Stimulated activated CD4-positive, alpha-beta T cell treated with anti-CD3 and anti-CD28 coated beads, Interleukin-2, amount 100 ng/mL, for 24 hours (primary cell): ENCODE measurements at regions not wholly inside any gene's neighbourhood (a gene's known extent, or its start where the extent isn't known, plus 50 kb on each side); places are given as distances from the start of the nearest gene placed in this dataset.

Experiments
- DNase-seq, 2 donors: peaks; one replicate each; pipeline ENCODE4 v3.0.0-alpha.2; 2020

DNA sequence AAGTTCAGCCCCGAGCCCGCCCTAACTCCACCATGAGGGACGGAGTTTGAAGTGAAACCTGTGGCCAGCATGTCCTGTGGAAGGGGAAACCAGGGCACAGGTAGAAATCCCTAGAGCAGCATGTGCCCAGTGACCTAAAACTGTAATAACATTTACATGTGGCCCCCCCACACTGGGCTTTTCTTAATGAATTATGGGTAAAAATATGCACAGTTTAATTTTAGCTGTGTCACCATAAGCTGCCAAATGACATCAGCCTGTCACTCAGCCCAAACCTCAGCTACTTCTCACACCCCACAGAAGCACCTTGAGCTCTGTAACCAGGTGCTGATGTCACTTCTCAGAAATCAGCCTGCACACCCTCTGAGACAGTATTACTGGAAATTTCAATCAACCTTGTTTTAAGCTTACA is 50.0 kb upstream of the SLC19A1 start:
- peak; percentile 68 to 76 for DNase-seq

DNA sequence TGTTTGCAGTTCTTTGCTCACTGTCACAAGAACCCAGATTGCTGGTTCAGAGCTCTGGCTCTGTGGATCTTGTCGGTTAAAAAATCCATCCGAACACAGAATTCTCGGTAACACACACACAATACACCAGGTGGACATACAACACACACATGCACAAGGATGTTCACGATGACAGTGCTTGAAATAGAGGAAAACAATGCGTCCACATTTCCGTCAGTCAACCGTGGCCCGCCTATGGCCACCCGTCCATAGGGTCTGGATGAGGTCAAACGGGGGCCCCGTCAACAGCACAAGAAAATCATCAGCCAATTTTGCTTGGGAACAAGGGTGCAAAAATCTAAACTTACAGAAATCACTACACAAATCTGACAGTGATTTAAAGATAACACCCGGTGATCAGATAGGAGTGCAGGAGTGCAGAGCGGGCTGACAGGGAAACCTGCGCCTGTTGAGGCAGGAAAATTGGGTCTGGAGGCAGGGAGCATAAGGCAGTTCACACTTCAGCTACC is 50.4 kb upstream of the SLC19A1 start:
- no peak for DNase-seq

DNA sequence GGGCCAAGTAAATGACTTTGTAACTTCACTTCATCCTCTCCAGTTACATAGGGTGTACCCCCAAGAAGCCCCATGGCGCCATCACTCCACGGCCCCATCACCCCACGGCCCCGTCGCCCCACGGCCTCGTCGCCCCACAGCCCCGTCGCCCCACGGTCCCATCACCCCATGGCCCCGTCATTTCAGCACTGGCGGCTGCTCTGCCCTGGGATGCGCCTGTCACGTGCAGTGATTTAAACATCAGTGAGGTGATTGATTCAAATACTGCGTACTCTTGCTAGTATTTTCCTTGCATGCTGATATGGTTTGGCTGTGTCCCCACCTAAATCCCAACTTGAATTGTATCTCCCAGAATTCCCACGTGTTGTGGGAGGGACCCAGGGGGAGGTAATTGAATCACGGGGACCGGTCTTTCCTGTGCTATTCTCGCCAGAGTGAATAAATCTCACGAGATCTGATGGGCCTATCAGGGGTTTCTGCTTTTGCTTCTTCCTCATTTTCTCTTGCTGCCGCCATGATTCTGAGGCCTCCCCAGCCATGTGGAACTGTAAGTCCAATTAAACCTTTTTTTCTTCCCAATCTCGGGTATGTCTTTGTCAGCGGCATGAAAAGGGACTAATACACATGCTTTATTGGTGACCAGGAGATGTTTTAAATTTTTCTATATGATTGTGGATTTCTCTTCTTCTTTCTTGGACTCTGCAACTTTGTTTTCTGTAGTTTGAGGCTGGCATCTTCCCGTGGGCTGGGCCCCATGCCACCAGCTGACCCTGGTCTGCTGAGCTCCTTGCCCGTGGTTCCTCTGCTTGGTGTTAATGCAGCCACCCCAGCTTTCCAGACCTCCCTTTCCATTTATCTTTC is 50.1 kb upstream of the PCBP3 start:
- DNase-seq = no peak
